Natural killer cell (primary cell): ENCODE measurements at regions not wholly inside any gene's neighbourhood (a gene's known extent, or its start where the extent isn't known, plus 50 kb on each side); places are given as distances from the start of the nearest gene placed in this dataset.
"Not testable (repeated sequence)": the region's sequence is repeated elsewhere in the genome, so short reads cannot be mapped to it uniquely, and the experiment has no call there.

Source experiments
- ATAC-seq, 3 donors: fragments of 150-1000 bp in 2 of 3; fragments of 200-7000 bp in 1 of 3; cut with Tn5 transposase; 1 replicate in 1 of 3; 2 replicates in 2 of 3; pipeline ENCODE4 v1.10.0; 2021; ENCODE audit warnings: mild to moderate bottlenecking in 2 of 3, moderate library complexity in 2 of 3
- DNase-seq, 2 donors: peaks; one replicate each; pipeline versions ENCODE4 v3.0.0 to v3.0.0-alpha.2; 2013 to 2021; ENCODE audit warnings: mixed read lengths in 1 of 2
- H3K27ac ChIP-seq: one replicate; pipeline ENCODE4 v1.5.1; 2013; ENCODE audit warnings: mild to moderate bottlenecking, low read length
- H3K27me3 ChIP-seq: one replicate; pipeline ENCODE4 v1.6.1; 2013; ENCODE audit warnings: low read length; ENCODE audit not compliant: control insufficient read depth, insufficient read depth
- H3K36me3 ChIP-seq: one replicate; pipeline ENCODE4 v1.6.1; 2013; ENCODE audit warnings: low read length; ENCODE audit not compliant: control insufficient read depth, insufficient read depth
- H3K4me1 ChIP-seq: one replicate; pipeline ENCODE4 v1.6.1; 2013; ENCODE audit warnings: low read length; ENCODE audit not compliant: control insufficient read depth, insufficient read depth
- H3K4me3 ChIP-seq: one replicate; pipeline ENCODE4 v1.5.1; 2013; ENCODE audit warnings: low read length
- H3K9me3 ChIP-seq: one replicate; pipeline ENCODE4 v1.6.1; 2013; ENCODE audit warnings: low read length; ENCODE audit not compliant: control insufficient read depth, insufficient read depth
- H3K27ac Mint-ChIP-seq, 2 donors: one replicate each; pipeline ENCODE4 v1.8.0; 2022; ENCODE audit warnings: mild to moderate bottlenecking in 2 of 2, mixed read lengths in 2 of 2, moderate library complexity in 1 of 2
- H3K27me3 Mint-ChIP-seq, 2 donors: one replicate each; pipeline ENCODE4 v1.8.0; 2022; ENCODE audit warnings: low read depth in 2 of 2, mixed read lengths in 2 of 2
- H3K36me3 Mint-ChIP-seq: one replicate; pipeline ENCODE4 v1.8.0; 2022; ENCODE audit warnings: mixed read lengths
- H3K4me1 Mint-ChIP-seq, 2 donors: one replicate each; pipeline ENCODE4 v1.8.0; 2022; ENCODE audit warnings: mixed read lengths in 2 of 2
- H3K4me3 Mint-ChIP-seq: one replicate; pipeline ENCODE4 v1.8.0; 2022; ENCODE audit warnings: mild to moderate bottlenecking, moderate library complexity, mixed read lengths
- H3K9me3 Mint-ChIP-seq, 2 donors: one replicate each; pipeline ENCODE4 v1.8.0; 2022; ENCODE audit warnings: mixed read lengths in 2 of 2
- WGBS: methylation state at CpG from one replicate; pipeline ENCODE4 v1.1.7; 2013; ENCODE audit warnings: missing lambda C conversion rate; ENCODE audit not compliant: insufficient coverage; 5-methylcytosine and 5-hydroxymethylcytosine counted together
- intact Hi-C: fragments of 100-400 bp; cut with micrococcal nuclease; formaldehyde crosslinking; loops from one replicate; pipeline ENCODE4 v1.14.2; 2022
- TF ChIP-seq, protein P1 (sequence below): fragments of 200-600 bp; IDR thresholded peaks from one replicate; pipeline ENCODE4 v1.8.0; 2022; ENCODE audit warnings: antibody characterized with exemption

DNA sequence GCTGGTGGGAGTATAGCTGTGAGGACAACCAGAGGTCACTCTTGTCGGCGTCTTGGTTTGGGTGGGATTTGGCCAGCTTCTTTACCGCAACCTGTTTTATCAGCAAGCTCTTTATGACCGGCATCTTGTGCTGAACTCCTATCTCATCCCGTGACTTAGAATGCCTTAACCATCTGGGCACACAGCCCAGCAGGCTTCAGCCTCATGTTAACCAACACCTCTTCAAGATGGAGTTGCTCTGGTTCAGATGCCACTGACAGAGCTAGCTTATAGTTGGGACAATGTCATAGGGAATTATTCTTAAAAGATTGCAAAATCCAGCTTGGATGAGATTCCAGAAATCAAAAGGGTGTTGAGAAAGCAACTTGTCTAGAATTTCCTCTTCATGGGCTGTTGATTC, 377.1 kb upstream of the AMELY start:
- Mint-ChIP-seq H3K27me3 (no peaks in the 10 kb centered on the region), H3K4me3 (no peak overlapping the region), H3K36me3 (no peaks in the 10 kb centered on the region), H3K9me3 (no peaks in the 10 kb centered on the region), H3K4me1 (peaks cover 0 to 45% of the 10 kb centered on the region in 2 donors), H3K27ac (peak overlapping the region in 1 of 2 donors; percentile 79)
- WGBS = 100% methylated on average over 4 of the region's 5 CpGs
- ATAC-seq (no peak), DNase-seq (no peak)
- intact Hi-C loops = no loop called here
- peaks cover 10% of the 10 kb centered on the region for H3K36me3 ChIP-seq
- H3K4me1 ChIP-seq = peaks cover 68% of the 10 kb centered on the region
- TF ChIP-seq, protein P1, sequence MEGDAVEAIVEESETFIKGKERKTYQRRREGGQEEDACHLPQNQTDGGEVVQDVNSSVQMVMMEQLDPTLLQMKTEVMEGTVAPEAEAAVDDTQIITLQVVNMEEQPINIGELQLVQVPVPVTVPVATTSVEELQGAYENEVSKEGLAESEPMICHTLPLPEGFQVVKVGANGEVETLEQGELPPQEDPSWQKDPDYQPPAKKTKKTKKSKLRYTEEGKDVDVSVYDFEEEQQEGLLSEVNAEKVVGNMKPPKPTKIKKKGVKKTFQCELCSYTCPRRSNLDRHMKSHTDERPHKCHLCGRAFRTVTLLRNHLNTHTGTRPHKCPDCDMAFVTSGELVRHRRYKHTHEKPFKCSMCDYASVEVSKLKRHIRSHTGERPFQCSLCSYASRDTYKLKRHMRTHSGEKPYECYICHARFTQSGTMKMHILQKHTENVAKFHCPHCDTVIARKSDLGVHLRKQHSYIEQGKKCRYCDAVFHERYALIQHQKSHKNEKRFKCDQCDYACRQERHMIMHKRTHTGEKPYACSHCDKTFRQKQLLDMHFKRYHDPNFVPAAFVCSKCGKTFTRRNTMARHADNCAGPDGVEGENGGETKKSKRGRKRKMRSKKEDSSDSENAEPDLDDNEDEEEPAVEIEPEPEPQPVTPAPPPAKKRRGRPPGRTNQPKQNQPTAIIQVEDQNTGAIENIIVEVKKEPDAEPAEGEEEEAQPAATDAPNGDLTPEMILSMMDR = no peak
- no peaks in the 10 kb centered on the region for H3K27me3 ChIP-seq
- H3K4me3 ChIP-seq = no peak overlapping the region
- H3K27ac ChIP-seq = no peak overlapping the region
- no peaks in the 10 kb centered on the region for H3K9me3 ChIP-seq

DNA sequence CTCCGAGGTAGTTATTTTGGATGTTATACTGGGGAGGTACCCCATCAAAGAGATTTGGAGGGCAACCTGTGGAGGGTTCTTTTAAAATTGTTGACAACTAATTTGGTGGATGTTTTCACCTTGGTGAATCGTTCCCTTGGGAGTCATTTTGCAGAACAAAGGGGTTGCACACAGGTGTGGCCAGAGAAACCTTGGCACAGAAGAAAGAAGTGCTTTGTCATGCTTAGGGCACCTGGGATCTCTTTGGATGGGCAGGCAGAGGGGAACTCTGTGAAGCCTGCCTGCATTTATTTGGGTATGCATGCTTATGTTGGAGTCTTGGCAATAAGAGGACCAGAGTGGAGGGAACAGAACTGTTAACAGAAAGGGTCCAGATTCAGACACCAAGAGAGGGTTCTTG, 376.4 kb upstream of the AMELY start:
- 100% methylated on average over 1 of the region's 2 CpGs for WGBS
- DNase-seq, ATAC-seq, H3K9me3 Mint-ChIP-seq, H3K9me3 ChIP-seq, H3K36me3 Mint-ChIP-seq, H3K4me3 Mint-ChIP-seq, intact Hi-C loops, H3K27me3 Mint-ChIP-seq, H3K27ac Mint-ChIP-seq, H3K4me3 ChIP-seq, H3K27me3 ChIP-seq: not testable (repeated sequence)
- Histone ChIP-seq H3K4me1 (peaks cover 73% of the 10 kb centered on the region), H3K27ac (peak overlapping the region; percentile 25), H3K36me3 (peaks cover 10% of the 10 kb centered on the region)
- H3K4me1 Mint-ChIP-seq = peaks cover 0 to 51% of the 10 kb centered on the region in 2 donors

DNA sequence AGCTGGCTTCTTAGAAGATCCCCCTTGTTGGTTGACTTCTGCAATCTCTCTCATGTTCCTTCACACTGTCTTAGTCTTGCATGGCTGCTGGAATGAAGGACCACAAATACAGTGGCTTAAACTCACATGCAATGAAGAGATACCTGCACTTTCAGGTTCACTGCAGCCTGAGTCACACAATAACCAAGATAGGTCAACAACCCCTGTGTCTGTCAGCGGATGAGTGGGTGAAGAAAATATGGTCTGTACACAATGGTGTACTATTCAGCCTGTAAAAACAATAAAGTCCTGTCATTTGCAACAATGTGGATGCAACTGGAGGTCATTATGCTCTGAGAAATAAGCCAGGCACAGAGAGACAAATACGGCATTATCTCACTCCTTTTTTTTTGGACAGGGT, 373.8 kb upstream of the AMELY start:
- Mint-ChIP-seq H3K36me3 (no peaks in the 10 kb centered on the region), H3K27ac (peak overlapping the region in 1 of 2 donors; percentile 86), H3K9me3 (no peaks in the 10 kb centered on the region), H3K4me1 (peaks cover 0 to 43% of the 10 kb centered on the region in 2 donors), H3K4me3 (no peak overlapping the region), H3K27me3 (no peaks in the 10 kb centered on the region)
- TF ChIP-seq, protein P1 = no peak
- intact Hi-C loops = no loop called here
- Histone ChIP-seq H3K4me1 (peaks cover 71% of the 10 kb centered on the region), H3K27me3 (no peaks in the 10 kb centered on the region), H3K27ac (no peak overlapping the region), H3K9me3 (no peaks in the 10 kb centered on the region), H3K36me3 (peaks cover 13% of the 10 kb centered on the region), H3K4me3 (no peak overlapping the region)
- DNase-seq (no peak), ATAC-seq (no peak)
- WGBS = 89% methylated on average over 2 of the region's 2 CpGs

DNA sequence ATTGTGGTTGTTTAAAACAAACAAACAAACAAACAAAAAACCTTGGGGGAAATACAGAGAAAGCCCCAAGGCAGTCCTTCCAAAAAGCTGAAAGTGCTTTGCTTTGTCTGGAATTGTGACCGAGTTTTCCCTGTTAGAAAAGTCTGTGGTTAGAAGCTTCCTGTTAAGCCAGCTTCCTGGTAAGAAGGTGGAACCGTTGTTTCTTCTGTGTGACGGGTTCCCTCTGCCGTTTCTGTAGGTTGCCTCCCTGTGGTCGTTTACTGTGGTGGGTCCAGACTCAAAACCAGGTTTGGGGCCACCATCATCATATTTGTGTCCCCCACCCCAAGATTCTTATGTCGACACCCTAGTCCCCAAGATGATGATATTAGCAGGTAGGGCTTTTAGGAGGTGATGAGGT, 371.4 kb upstream of the AMELY start:
- Mint-ChIP-seq H3K27me3 (no peaks in the 10 kb centered on the region), H3K27ac (peak overlapping the region in 1 of 2 donors; percentile 86), H3K4me3 (no peak overlapping the region), H3K36me3 (no peaks in the 10 kb centered on the region), H3K9me3 (no peaks in the 10 kb centered on the region), H3K4me1 (peaks cover 0 to 37% of the 10 kb centered on the region in 2 donors)
- no peaks in the 10 kb centered on the region for H3K27me3 ChIP-seq
- WGBS = 0% methylated on average over 5 of the region's 6 CpGs
- no peaks in the 10 kb centered on the region for H3K9me3 ChIP-seq
- peaks cover 72% of the 10 kb centered on the region for H3K4me1 ChIP-seq
- H3K36me3 ChIP-seq = peaks cover 13% of the 10 kb centered on the region
- TF ChIP-seq, protein P1 = no peak
- peak overlapping the region; percentile 89 for H3K27ac ChIP-seq
- ATAC-seq = no peak
- intact Hi-C loops = no loop called here
- H3K4me3 ChIP-seq = no peak overlapping the region
- peak in 1 of 2 donors; percentile 64 for DNase-seq

DNA sequence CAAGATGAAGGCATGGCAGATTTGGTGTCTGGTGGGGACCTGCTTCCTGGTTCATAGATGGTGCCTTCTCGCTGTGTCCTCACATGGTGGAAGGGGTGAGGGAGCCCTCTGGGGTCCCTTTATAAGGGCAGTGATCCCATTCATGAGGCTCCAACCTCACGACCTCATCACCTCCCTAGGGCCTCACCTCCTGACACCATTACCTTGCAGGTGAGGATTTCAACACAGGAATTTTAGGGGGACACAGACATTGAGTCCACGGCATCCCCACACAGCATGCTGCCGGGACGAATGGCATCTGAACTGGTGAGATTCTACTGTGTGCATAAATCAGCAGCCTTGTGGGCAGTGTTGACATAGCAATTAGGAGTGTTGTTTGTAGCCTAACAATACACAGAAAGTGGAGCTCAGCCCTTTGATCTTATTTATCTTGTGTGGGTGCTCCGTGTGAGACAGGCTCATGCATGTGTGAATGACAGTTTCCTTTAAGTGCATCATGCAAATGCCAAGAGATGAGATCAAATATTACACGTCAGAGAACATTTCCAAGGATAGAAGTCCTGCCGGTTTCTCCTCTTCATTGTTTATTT, 368.7 kb upstream of the AMELY start:
- H3K4me3 ChIP-seq, H3K9me3 ChIP-seq, H3K27me3 Mint-ChIP-seq, H3K9me3 Mint-ChIP-seq, H3K27me3 ChIP-seq, H3K4me3 Mint-ChIP-seq, H3K36me3 Mint-ChIP-seq, intact Hi-C loops, H3K36me3 ChIP-seq: not testable (repeated sequence)
- peak; percentile 28 to 68 for DNase-seq
- WGBS = 0% methylated on average over 1 of the region's 8 CpGs
- Mint-ChIP-seq H3K4me1 (peaks cover 0 to 48% of the 10 kb centered on the region in 2 donors), H3K27ac (peak overlapping the region in 1 of 2 donors; percentile 88)
- H3K4me1 ChIP-seq = peaks cover 90% of the 10 kb centered on the region
- H3K27ac ChIP-seq = peak overlapping the region; percentile 89
- peak; percentile 72 to 100 (median 94) for ATAC-seq
